BJ (cell line): ENCODE measurements at regions not wholly inside any gene's neighbourhood (a gene's known extent, or its start where the extent isn't known, plus 50 kb on each side); places are given as distances from the start of the nearest gene placed in this dataset.

Source experiments
- CTCF ChIA-PET: fragments of 350-600 bp; formaldehyde crosslinking; extraction: SDS; loops from one replicate; lab custom pipeline; 2021; ENCODE audit warnings: antibody characterized with exemption, inconsistent platforms; lab: Yijun Ruan, JAX
- POLR2A ChIA-PET: fragments of 300-600 bp; sonication (Branson Sonifier 250); formaldehyde crosslinking; extraction: SDS; loops from one replicate; lab custom pipeline; 2021; ENCODE audit warnings: antibody characterized with exemption; lab: Charles Lee
- DNase-seq: peaks from one replicate; pipeline ENCODE4 v3.0.0-alpha.2; 2011; ENCODE audit warnings: low read depth
- H3K27me3 ChIP-seq: 2 replicates; pipeline ENCODE4 v1.6.0; 2011; ENCODE audit warnings: low read length; ENCODE audit not compliant: control insufficient read depth, insufficient read depth
- H3K36me3 ChIP-seq: 2 replicates; pipeline ENCODE4 v1.5.1; 2011; ENCODE audit warnings: low read length; ENCODE audit not compliant: control insufficient read depth, insufficient read depth
- H3K4me3 ChIP-seq: 2 replicates; pipeline ENCODE4 v1.5.1; 2011; ENCODE audit warnings: low read depth, mild to moderate bottlenecking, control low read depth, low read length
- CTCF ChIP-seq: IDR thresholded peaks from 2 replicates; pipeline ENCODE4 v1.5.1; 2011; ENCODE audit warnings: low read depth, mild to moderate bottlenecking, control low read depth, inconsistent platforms, low read length, moderate library complexity; ENCODE audit not compliant: insufficient read depth

- TF ChIP-seq CTCF: no peak
- CTCF ChIA-PET: no interaction called here
Observed at GRCh38 chr13:62193919-62194318, 778.3 kb upstream of the PCDH20 start.

GRCh38 chr13:62185631-62186255, 770.1 kb upstream of the PCDH20 start:
- Histone ChIP-seq H3K36me3 (no peaks in the 10 kb centered on the region), H3K4me3 (no peak overlapping the region), H3K27me3 (no peaks in the 10 kb centered on the region)
- DNase-seq: no peak
- TF ChIP-seq CTCF: no peak
- ChIA-PET CTCF (no interaction called here), POLR2A (no interaction called here)

More at GRCh38 chr13:62193919-62194318, 778.3 kb upstream of the PCDH20 start:
- POLR2A ChIA-PET: no interaction called here
- no peak for DNase-seq
- H3K36me3 ChIP-seq: no peaks in the 10 kb centered on the region
- H3K27me3 ChIP-seq: no peaks in the 10 kb centered on the region
- no peak overlapping the region for H3K4me3 ChIP-seq

- ChIA-PET POLR2A (no interaction called here), CTCF (no interaction called here)
- DNase-seq: no peak
- H3K27me3 ChIP-seq: no peaks in the 10 kb centered on the region
- H3K4me3 ChIP-seq: no peak overlapping the region
- TF ChIP-seq CTCF: no peak
- no peaks in the 10 kb centered on the region for H3K36me3 ChIP-seq
Observed at GRCh38 chr13:62176051-62176450, 760.4 kb upstream of the PCDH20 start.

GRCh38 chr13:62173958-62174357, 758.3 kb upstream of the PCDH20 start:
- CTCF ChIA-PET: no interaction called here
- TF ChIP-seq CTCF: no peak
- Histone ChIP-seq H3K27me3 (no peaks in the 10 kb centered on the region), H3K36me3 (no peaks in the 10 kb centered on the region), H3K4me3 (no peak overlapping the region)
- POLR2A ChIA-PET: no interaction called here
- no peak for DNase-seq

- no peak for DNase-seq
- H3K4me3 ChIP-seq: no peak overlapping the region
- ChIA-PET CTCF (no interaction called here), POLR2A (no interaction called here)
- TF ChIP-seq CTCF: no peak
- no peaks in the 10 kb centered on the region for H3K36me3 ChIP-seq
- no peaks in the 10 kb centered on the region for H3K27me3 ChIP-seq
Observed at GRCh38 chr13:62171697-62172096, 756.0 kb upstream of the PCDH20 start.
